ENCODE measurements at regions not wholly inside any gene's neighbourhood (a gene's known extent, or its start where the extent isn't known, plus 50 kb on each side); places are given as distances from the start of the nearest gene placed in this dataset.

- ATAC-seq (no peak), DNase-seq (ENCODE audit: low spot score) (no peak)
Observed at GRCh38 chr5:117295941-117296340, 721.3 kb upstream of the SEMA6A start.

GRCh38 chr5:117286813-117287212 lies 712.2 kb upstream of the SEMA6A start:
- ATAC-seq (no peak), DNase-seq (ENCODE audit: low spot score) (no peak)

GRCh38 chr5:117271656-117272055 lies 697.0 kb upstream of the SEMA6A start:
- DNase-seq (ENCODE audit: low spot score) (no peak), ATAC-seq (no peak)

- DNase-seq (ENCODE audit: low spot score) (no peak), ATAC-seq (no peak)
Observed at GRCh38 chr5:117266280-117266679, 691.7 kb upstream of the SEMA6A start.

GRCh38 chr5:117263231-117263630 lies 688.6 kb upstream of the SEMA6A start:
- no peak for DNase-seq (ENCODE audit: low spot score)
- ATAC-seq, result no peak

GRCh38 chr5:117262572-117263131 lies 688.0 kb upstream of the SEMA6A start:
- ATAC-seq, result no peak
- DNase-seq (ENCODE audit: low spot score), result no peak

GRCh38 chr5:117261948-117262571 lies 687.4 kb upstream of the SEMA6A start:
- DNase-seq (ENCODE audit: low spot score) (no peak), ATAC-seq (no peak)

- DNase-seq (ENCODE audit: low spot score) (no peak), ATAC-seq (no peak)
Observed at GRCh38 chr5:117255211-117256027, 680.8 kb upstream of the SEMA6A start.

- ATAC-seq (no peak), DNase-seq (ENCODE audit: low spot score) (no peak)
Observed at GRCh38 chr5:117252566-117252965, 677.9 kb upstream of the SEMA6A start.

- DNase-seq (ENCODE audit: low spot score) (no peak), ATAC-seq (no peak)
Observed at GRCh38 chr5:117249086-117249815, 674.6 kb upstream of the SEMA6A start.

GRCh38 chr5:117246424-117246823 lies 671.8 kb upstream of the SEMA6A start:
- DNase-seq (ENCODE audit: low spot score) (no peak), ATAC-seq (no peak)

GRCh38 chr5:117245130-117245529 lies 670.5 kb upstream of the SEMA6A start:
- DNase-seq (ENCODE audit: low spot score) (no peak), ATAC-seq (no peak)

- DNase-seq (ENCODE audit: low spot score), result no peak
- ATAC-seq, result no peak
Observed at GRCh38 chr5:117242028-117242427, 667.4 kb upstream of the SEMA6A start.

GRCh38 chr5:117236941-117237340 lies 662.3 kb upstream of the SEMA6A start:
- ATAC-seq, result no peak

GRCh38 chr5:117235786-117236185 lies 661.2 kb upstream of the SEMA6A start:
- ATAC-seq (no peak), DNase-seq (ENCODE audit: low spot score) (no peak)

More at GRCh38 chr5:117236941-117237340, 662.3 kb upstream of the SEMA6A start:
- DNase-seq (ENCODE audit: low spot score), result no peak

GRCh38 chr5:117230375-117230774 lies 655.8 kb upstream of the SEMA6A start:
- ATAC-seq (no peak), DNase-seq (ENCODE audit: low spot score) (no peak)

GRCh38 chr5:117220730-117221129 lies 646.1 kb upstream of the SEMA6A start:
- DNase-seq (ENCODE audit: low spot score) (no peak), ATAC-seq (no peak)

- ATAC-seq (no peak), DNase-seq (ENCODE audit: low spot score) (no peak)
Observed at GRCh38 chr5:117218789-117219188, 644.2 kb upstream of the SEMA6A start.

GRCh38 chr5:117212866-117213265 lies 638.2 kb upstream of the SEMA6A start:
- ATAC-seq (no peak), DNase-seq (ENCODE audit: low spot score) (no peak)

GRCh38 chr5:117210796-117211195 lies 636.2 kb upstream of the SEMA6A start:
- DNase-seq (ENCODE audit: low spot score) (no peak), ATAC-seq (no peak)

- no peak for DNase-seq (ENCODE audit: low spot score)
- no peak for ATAC-seq
Observed at GRCh38 chr5:117209479-117209878, 634.9 kb upstream of the SEMA6A start.

All from left lobe of liver (tissue), 2 donors.